ENCODE measurements at regions not wholly inside any gene's neighbourhood (a gene's known extent, or its start where the extent isn't known, plus 50 kb on each side); places are given as distances from the start of the nearest gene placed in this dataset.

GRCh38 chr9:14987858-14988257 is 77.6 kb upstream of the FREM1 start:
- peaks cover 0 to 2% (median 0%) of the 10 kb centered on the region in 4 donors for H3K9me3 ChIP-seq (ENCODE audit: control insufficient read depth in 4 of 4, low read length in 3 of 4)
- H3K9ac ChIP-seq (ENCODE audit: low read depth in 1 of 2, low read length in 2 of 2) = no peak overlapping the region
- H3K4me1 ChIP-seq (ENCODE audit: control insufficient read depth in 4 of 4, insufficient read depth in 4 of 4, low read length in 3 of 4) = peaks cover 0 to under 1% (median under 1%) of the 10 kb centered on the region in 4 donors
- WGBS = 85% methylated on average over 1 of the region's 1 CpG
- H3K4me3 ChIP-seq (ENCODE audit: low read depth in 1 of 3, low read length in 3 of 3) = no peak overlapping the region
- no peaks in the 10 kb centered on the region for H3K36me3 ChIP-seq (ENCODE audit: control insufficient read depth in 4 of 4, insufficient read depth in 3 of 4, low read depth in 1 of 4, low read length in 3 of 4)
- TF ChIP-seq RXRA (IDR thresholded peaks at IDR 0.05) = no peak
- TF ChIP-seq HNF4A (conservative IDR thresholded peaks at IDR 0.05) = no peak
- H3K27ac ChIP-seq (ENCODE audit: low read depth in 1 of 2, low read length in 2 of 2) = no peak overlapping the region
- H3K27me3 ChIP-seq (ENCODE audit: control insufficient read depth in 4 of 4, insufficient read depth in 4 of 4, low read length in 3 of 4) = peaks cover 0 to 5% (median 1%) of the 10 kb centered on the region in 4 donors
- no peak for DNase-seq (ENCODE audit: low spot score)

GRCh38 chr9:14985419-14985818 is 75.2 kb upstream of the FREM1 start:
- Histone ChIP-seq H3K9ac (ENCODE audit: low read depth in 1 of 2, low read length in 2 of 2) (no peak overlapping the region), H3K27me3 (ENCODE audit: control insufficient read depth in 4 of 4, insufficient read depth in 4 of 4, low read length in 3 of 4) (peaks cover 0 to 5% (median 0%) of the 10 kb centered on the region in 4 donors), H3K27ac (ENCODE audit: low read depth in 1 of 2, low read length in 2 of 2) (no peak overlapping the region), H3K9me3 (ENCODE audit: control insufficient read depth in 4 of 4, low read length in 3 of 4) (no peaks in the 10 kb centered on the region), H3K4me1 (ENCODE audit: control insufficient read depth in 4 of 4, insufficient read depth in 4 of 4, low read length in 3 of 4) (no peaks in the 10 kb centered on the region), H3K36me3 (ENCODE audit: control insufficient read depth in 4 of 4, insufficient read depth in 3 of 4, low read depth in 1 of 4, low read length in 3 of 4) (no peaks in the 10 kb centered on the region), H3K4me3 (ENCODE audit: low read depth in 1 of 3, low read length in 3 of 3) (no peak overlapping the region)
- no peak for TF ChIP-seq RXRA (IDR thresholded peaks at IDR 0.05)
- TF ChIP-seq GABPA (IDR thresholded peaks at IDR 0.05 in 1 of 2, conservative IDR thresholded peaks at IDR 0.05 in 1 of 2) = no peak
- TF ChIP-seq, protein P1, sequence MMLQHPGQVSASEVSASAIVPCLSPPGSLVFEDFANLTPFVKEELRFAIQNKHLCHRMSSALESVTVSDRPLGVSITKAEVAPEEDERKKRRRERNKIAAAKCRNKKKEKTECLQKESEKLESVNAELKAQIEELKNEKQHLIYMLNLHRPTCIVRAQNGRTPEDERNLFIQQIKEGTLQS (IDR thresholded peaks at IDR 0.05) = no peak
- TF ChIP-seq JUND (IDR thresholded peaks at IDR 0.05) = no peak
- TF ChIP-seq HNF4G (IDR thresholded peaks at IDR 0.05) = no peak
- no peak for TF ChIP-seq FOXA1 (IDR thresholded peaks at IDR 0.05)
- no peak for TF ChIP-seq RAD21 (IDR thresholded peaks at IDR 0.05)
- no peak for TF ChIP-seq FOXA2 (IDR thresholded peaks at IDR 0.05)
- TF ChIP-seq, protein P2, sequence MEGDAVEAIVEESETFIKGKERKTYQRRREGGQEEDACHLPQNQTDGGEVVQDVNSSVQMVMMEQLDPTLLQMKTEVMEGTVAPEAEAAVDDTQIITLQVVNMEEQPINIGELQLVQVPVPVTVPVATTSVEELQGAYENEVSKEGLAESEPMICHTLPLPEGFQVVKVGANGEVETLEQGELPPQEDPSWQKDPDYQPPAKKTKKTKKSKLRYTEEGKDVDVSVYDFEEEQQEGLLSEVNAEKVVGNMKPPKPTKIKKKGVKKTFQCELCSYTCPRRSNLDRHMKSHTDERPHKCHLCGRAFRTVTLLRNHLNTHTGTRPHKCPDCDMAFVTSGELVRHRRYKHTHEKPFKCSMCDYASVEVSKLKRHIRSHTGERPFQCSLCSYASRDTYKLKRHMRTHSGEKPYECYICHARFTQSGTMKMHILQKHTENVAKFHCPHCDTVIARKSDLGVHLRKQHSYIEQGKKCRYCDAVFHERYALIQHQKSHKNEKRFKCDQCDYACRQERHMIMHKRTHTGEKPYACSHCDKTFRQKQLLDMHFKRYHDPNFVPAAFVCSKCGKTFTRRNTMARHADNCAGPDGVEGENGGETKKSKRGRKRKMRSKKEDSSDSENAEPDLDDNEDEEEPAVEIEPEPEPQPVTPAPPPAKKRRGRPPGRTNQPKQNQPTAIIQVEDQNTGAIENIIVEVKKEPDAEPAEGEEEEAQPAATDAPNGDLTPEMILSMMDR (IDR thresholded peaks at IDR 0.05; ENCODE audit: low read depth, low read length, missing input control) = no peak
- TF ChIP-seq SP1 (IDR thresholded peaks at IDR 0.05) = no peak
- TF ChIP-seq NR2F2 (IDR thresholded peaks at IDR 0.05) = no peak
- TF ChIP-seq TAF1 (conservative IDR thresholded peaks at IDR 0.05) = no peak
- DNase-seq (ENCODE audit: low spot score) = no peak
- WGBS = 77% methylated on average over 1 of the region's 1 CpG

GRCh38 chr9:14983599-14983998 is 73.4 kb upstream of the FREM1 start:
- peaks cover 0 to 5% (median 0%) of the 10 kb centered on the region in 4 donors for H3K27me3 ChIP-seq (ENCODE audit: control insufficient read depth in 4 of 4, insufficient read depth in 4 of 4, low read length in 3 of 4)
- no peaks in the 10 kb centered on the region for H3K9me3 ChIP-seq (ENCODE audit: control insufficient read depth in 4 of 4, low read length in 3 of 4)
- H3K4me3 ChIP-seq (ENCODE audit: low read depth in 1 of 3, low read length in 3 of 3) = no peak overlapping the region
- WGBS = 65% methylated on average over 1 of the region's 1 CpG
- no peak overlapping the region for H3K9ac ChIP-seq (ENCODE audit: low read depth in 1 of 2, low read length in 2 of 2)
- DNase-seq (ENCODE audit: low spot score) = no peak
- no peaks in the 10 kb centered on the region for H3K36me3 ChIP-seq (ENCODE audit: control insufficient read depth in 4 of 4, insufficient read depth in 3 of 4, low read depth in 1 of 4, low read length in 3 of 4)
- TF ChIP-seq RXRA (IDR thresholded peaks at IDR 0.05) (no peak), JUND (IDR thresholded peaks at IDR 0.05) (no peak), GABPA (IDR thresholded peaks at IDR 0.05 in 1 of 2, conservative IDR thresholded peaks at IDR 0.05 in 1 of 2) (no peak), HNF4G (IDR thresholded peaks at IDR 0.05) (no peak), REST (IDR thresholded peaks at IDR 0.05) (no peak), NR2F2 (IDR thresholded peaks at IDR 0.05) (no peak), FOXA1 (IDR thresholded peaks at IDR 0.05) (no peak), YY1 (IDR thresholded peaks at IDR 0.05) (no peak), FOXA2 (IDR thresholded peaks at IDR 0.05) (no peak), ZBTB33 (IDR thresholded peaks at IDR 0.05) (no peak), EGR1 (IDR thresholded peaks at IDR 0.05; ENCODE audit: low read depth in 2 of 2) (no peak)
- TF ChIP-seq, protein P3, sequence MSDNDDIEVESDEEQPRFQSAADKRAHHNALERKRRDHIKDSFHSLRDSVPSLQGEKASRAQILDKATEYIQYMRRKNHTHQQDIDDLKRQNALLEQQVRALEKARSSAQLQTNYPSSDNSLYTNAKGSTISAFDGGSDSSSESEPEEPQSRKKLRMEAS (IDR thresholded peaks at IDR 0.05) = no peak
- H3K4me1 ChIP-seq (ENCODE audit: control insufficient read depth in 4 of 4, insufficient read depth in 4 of 4, low read length in 3 of 4) = no peaks in the 10 kb centered on the region
- H3K27ac ChIP-seq (ENCODE audit: low read depth in 1 of 2, low read length in 2 of 2) = no peak overlapping the region

All from liver (tissue), 8 donors.